HG03159 (cell line): ENCODE measurements at regions not wholly inside any gene's neighbourhood (a gene's known extent, or its start where the extent isn't known, plus 50 kb on each side); places are given as distances from the start of the nearest gene placed in this dataset.
"Not testable (repeated sequence)": the region's sequence is repeated elsewhere in the genome, so short reads cannot be mapped to it uniquely, and the experiment has no call there.

ENCODE experiments used
- ATAC-seq: cut with Tn5 transposase; IDR thresholded peaks from one replicate; pipeline ENCODE4 v1.9.1; 2021; ENCODE audit warnings: mild to moderate bottlenecking, moderate library complexity; ENCODE audit not compliant: unreplicated experiment

DNA sequence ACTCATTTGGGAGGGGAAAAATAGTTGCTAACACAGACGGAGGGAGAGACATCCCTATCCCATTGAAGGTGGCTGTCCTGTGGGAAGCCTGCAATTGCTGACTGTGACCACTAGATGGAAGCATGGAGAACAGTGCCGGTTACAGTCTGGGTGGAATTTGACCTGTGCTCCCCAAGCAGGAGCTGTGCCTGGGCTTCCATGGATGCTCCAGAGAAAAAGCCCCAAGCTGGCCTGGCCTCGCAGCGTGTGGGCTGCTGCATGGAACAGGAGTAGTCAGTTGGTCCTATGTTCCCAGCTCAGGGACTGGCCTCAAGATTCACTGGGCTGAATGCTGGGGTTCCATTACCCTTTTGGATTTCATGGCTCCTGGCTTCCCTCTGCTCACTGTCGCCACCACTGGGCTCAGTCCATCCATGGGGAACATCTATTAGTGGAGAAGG is 116.3 kb upstream of the CHD6 start:
- no peak for ATAC-seq

DNA sequence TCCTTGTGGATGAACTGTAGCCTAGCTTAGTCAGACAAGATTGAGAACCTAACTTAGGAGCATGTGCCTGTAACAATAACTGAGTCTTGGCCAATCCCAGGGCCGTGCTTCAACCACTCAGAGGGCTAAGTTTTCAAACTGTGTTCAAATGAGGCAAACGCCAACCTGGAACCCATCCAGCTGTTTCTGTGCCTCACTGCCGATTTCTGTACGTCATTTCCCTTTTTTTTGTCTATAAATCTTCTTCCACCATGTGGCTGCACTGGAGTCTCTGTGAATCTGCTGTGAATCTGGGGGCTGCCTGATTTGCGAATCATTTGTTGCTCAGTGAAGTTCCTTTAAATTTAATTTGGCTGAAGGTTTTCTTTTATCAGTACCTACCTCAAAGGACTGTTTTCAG is 115.0 kb upstream of the CHD6 start:
- ATAC-seq = no peak

DNA sequence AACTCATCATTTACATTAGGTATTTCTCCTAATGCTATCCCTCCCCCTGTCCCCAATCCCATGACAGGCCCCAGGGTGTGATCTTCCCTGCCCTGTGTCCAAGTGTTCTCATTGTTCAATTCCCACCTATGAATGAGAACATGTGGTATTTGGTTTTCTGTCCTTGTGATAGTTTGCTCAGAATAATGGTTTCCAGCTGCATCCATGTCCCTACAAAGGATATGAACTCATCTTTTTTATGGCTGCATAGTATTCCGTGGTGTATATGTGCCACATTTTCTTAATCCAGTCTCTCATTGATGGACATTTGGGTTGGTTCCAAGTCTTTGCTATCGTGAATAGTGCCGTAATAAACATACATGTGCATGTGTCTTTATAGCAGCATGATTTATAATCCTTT is 113.0 kb upstream of the CHD6 start:
- not testable (repeated sequence) for ATAC-seq

DNA sequence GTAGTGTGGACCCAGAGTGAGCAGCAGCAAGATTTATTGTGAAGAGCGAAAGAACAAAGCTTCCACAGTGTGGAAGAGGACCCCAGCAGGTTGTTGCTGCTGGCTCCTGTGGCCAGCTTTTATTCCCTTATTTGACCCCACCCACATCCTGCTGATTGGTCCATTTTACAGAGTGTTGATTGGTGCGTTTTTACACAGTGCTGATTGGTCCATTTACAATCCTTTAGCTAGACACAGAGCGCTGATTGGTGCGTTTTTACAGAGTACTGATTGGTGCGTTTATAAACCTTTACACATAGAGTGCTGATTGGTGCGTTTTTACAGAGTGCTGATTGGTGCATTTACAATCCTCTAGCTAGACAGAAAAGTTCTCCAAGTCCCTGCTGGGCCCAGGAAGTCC is 109.5 kb upstream of the CHD6 start:
- ATAC-seq = not testable (repeated sequence)

DNA sequence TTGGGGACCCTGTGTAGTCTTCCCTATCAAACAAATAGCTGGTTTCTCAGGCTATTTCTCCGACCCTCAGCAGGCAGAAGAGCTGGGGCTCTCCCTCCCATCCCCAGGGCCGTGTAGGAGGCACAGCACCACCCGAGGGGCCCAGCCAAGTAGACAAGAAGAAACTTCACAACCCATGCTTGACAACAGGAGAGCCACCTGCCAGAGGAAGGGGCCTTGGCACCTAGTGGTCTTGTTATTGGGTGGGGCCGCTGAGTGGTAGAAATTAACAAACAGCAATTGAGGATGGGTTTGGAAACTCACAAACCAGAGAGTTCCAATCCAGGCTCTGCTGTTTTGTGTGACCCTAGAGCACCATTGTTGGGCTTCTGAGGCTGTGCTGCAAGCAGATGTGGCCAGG is 108.5 kb upstream of the CHD6 start:
- ATAC-seq = no peak

DNA sequence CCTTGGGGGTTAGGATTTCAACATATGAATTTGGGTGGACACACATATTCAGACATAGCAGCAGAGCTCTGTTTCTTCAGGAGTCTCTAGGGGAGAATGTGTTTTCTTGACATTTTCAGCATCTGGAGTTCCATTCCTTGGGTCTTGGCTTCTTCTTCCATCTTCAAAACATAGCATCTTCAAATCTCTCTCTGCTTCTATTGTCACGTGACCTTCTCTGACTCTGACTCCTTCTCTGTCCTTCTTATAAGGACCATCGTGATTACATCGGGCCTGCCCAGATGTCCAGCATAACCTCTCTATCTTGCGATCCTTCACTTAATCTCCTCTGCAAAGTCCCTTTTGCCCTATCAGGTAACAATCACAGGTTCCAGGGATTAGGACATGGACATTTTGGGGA is 101.0 kb upstream of the CHD6 start:
- no peak for ATAC-seq

DNA sequence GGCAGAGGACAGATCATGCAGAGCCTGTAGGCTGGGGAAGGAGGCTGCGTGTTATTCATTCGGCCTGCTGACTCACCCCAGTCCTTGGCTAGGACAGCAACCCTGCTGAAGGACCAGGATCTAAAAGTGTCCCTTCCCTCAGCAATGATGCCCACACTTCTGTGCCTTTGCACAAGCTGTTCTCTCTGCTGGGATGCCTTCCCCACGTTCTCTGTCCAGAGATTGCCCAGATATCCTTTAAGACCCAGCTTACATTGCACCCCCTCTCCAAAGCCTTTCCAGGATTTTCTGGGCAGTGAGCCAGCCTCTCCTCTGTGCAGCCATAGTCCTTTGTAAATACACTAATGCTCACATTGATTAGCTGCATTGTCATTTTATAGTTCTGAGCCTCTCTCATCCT is 99.3 kb upstream of the CHD6 start:
- ATAC-seq = no peak

DNA sequence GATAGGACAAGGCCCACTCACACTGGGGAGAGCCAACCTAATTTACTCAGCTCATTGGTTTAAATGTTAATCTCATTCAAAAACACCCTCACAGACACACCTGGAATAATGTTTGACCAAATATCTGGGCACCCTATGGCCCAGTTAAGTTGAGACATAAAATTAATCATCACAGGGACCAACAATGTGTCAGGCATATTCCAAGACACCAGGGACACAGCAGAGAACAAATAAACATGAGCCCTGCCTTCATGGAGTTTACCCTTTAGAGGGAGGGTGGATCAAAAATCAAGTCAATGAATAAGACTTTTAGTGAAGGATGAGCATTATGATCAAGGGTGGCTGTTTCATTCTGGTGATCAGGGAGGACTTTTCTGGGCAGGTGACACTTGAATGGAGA is 98.7 kb upstream of the CHD6 start:
- no peak for ATAC-seq

DNA sequence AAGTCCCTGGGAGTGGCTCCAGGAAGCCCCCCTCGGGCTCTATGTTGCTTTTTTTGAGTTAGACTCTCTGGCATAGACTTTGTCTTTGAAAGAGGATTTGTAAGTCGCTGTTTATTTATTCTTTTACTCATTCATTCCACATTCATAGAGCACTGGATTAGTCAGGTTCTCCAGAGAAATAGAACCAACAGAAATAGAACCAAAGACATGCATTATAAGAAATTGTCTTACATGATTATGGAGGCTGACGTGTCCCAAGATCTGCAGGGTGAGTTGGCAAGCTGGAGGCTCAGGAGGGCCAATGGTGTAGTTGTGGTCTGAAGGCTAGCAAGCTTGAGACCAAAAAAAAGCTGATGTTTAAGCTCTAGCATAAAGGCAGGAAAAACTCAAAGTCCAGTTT is 98.3 kb upstream of the CHD6 start:
- ATAC-seq = no peak

DNA sequence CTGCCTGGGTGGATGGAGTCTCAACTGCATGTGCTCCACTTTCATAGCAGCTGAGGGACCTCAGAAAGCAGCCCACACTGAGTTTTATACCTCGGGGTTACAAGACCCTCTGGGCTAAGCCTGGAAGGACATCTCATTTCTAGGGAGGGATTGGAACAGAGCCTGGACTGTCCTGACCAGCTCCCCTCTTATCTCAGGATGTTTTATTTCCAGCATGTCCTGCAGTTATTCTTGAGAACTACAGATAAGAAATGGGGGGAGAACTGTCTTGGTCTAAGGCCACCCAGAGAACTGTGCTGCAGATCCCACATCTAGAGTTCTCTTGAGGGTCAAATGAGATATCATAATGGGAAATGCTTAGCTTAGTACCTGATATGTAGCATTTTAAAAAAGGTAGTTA is 97.3 kb upstream of the CHD6 start:
- no peak for ATAC-seq

DNA sequence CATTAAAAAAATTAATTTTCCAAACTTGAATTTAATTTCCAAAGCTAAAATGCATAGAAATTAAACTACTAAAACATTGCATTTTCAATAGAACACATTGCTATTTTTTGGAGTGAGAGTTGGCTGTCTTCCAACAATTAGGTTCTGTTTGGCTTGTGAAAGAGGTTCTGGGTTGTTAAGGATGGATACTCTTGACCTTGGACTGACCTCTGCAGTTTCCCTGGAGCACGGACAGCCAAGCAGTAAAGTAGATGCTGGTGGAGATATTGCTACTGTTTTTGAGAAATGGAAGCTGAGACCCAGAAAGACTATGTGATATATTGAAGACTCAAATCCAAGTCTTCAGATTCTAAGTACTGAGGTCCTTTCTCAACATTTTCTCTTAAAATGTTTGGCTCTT is 95.9 kb upstream of the CHD6 start:
- ATAC-seq = no peak

DNA sequence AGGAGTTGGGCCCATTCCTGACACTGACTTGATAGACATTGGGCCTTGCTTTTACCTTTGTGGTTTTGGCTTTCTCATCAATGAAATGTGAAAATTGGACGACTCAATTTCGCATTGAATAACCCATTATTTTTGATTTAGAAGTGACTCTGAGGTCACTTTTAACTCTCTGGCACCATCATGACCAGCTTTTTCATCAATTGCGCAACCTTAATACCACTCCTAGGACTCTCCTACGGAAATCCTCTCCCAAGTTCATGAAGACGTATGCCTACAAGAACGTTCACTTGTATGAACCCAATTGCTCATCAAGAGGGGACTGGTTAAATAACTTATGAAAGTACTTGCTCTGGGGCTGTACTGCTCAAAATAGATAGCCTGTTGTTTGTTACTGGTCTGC is 86.7 kb upstream of the CHD6 start:
- no peak for ATAC-seq

DNA sequence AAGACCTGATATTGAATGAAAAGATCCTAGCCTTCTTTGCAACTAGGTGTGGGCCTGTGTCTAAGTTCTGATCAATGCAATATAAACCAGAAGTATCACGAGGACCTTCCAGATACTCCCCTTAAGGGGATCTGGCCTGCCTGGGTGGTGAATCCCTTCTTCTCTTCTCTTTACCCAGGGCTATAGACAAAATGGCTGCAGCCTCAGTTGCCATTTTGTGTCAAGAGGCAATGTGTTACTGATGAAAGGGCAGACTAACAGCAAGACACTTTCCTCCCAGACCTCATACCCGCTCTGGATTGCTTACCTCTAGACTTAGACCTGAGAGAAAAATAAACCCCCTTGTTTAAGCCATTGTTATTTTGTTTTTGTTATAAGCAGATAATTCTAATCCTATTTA is 84.5 kb upstream of the CHD6 start:
- ATAC-seq = no peak

DNA sequence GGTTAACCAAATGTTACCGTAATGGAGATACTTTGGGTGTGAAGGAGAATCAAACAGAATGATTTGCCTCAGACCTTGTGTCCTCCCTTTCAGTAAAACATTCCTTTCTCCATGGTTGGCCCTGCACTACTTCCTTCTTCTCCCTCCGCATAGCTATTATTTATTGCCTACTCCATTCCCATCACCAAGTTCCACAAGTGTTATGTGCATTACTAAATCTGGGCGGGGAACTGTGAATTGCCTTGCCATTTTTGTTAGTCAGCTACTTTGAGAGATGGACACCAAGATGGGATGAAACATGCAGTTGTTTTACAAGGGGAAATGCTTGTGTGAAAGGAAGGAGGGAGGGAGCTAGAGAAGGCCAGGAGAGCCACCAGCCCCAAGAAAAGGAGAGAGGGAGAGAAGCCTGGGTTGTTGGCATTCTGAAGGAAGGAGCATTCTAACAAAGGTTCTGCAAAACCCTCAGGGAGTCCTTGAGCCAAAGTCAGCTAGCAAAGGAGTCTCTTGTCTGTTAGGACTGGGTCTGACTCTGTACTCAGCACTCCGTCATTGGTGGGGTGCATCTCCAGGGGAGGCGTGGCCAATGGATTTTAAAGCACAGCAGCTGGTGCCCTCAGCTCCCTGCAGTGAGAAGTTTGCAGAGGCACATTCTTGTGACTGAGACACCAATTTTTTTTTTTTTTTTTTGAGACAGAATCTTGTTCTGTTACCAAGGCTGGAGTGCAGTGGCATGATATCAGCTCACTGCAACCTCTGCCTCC is 83.6 kb upstream of the CHD6 start:
- ATAC-seq = no peak

DNA sequence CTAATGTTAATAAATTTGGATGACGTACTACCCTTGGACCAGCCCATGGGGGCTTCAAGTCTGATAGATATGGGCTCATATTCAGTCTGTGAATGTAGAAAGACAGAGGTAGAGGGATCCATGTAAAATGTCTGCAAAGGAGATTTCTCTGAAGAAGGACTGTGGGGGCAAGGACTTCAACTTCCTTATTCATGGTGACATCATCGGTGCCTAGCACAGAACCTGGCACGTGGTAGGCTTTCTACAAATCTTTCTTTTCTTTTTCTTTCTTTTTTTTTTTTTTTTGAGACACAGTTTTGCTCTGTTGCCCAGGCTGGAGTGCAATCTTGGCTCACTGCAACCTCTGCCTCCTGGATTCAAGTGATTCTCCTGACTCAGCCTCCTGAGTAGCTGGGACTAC is 81.5 kb upstream of the CHD6 start:
- ATAC-seq = not testable (repeated sequence)

DNA sequence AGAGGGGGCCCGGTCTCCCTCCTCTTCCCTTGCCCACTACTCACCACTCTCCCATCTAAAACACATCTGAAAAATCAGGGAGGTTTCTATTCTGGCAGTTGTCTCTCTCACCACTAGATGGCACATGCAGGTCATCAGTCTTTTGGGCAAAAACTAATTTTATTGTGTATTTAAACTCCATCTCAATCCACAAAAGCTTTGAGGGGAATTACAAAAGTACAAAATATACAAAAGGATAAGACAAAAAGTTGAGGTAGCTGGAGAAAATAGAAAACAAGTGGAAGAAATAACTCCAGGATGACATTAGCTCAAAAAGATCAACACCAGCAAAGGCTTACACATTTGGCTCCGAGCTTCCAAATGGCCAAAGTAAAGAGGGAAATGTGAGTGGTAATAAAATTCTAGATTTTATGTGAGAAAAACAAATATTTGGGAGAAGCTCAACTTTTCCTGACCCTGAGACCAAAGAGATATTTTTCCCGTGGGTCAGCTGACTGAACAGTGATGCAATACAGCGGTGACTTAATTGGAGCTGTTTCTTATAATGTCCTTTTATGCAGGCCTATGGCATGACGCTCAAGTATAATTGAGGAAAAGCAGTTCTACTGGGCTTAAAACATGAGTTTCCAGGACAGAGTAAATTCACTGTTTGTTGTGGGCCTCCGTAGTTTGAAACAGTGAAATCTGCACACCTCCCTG is 79.8 kb upstream of the CHD6 start:
- no peak for ATAC-seq

DNA sequence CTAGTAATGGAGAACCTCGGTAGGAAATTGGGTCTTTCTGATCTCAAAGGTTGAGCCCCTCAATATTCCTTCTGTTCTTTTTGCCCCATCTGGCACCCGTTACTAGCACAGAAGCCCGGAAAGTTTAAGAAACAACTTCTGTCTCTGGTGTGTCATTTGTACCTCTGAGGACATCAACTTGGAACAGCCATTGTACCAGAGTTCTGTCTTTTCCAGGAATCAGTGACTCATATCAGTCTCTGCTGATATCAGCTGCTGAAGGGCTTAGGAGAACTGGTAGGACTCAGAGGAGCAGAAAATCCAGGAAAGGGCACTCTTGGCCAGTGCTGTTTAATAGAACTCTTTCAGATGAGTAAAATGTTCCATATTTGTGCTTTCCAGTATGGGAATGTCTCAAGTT is 78.3 kb upstream of the CHD6 start:
- no peak for ATAC-seq

DNA sequence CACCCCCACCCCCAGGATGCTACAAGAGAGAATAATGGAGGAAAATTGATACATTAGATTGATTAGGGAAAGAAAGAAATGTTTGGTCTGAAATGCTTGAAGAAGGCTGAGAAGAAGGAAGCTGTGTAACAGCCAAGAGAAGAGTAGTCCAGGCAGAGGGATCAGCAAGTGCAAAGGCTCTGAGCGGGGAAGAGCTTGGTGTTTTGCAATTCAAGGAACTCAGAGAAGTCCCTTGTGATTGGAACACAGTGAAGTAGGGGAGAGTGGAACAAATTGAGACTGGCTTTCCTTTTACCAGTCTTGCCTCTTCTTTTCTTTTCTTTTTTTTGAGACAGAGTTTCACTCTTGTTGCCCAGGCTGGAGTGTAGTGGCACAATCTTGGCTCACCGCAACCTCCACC is 76.6 kb upstream of the CHD6 start:
- no peak for ATAC-seq

DNA sequence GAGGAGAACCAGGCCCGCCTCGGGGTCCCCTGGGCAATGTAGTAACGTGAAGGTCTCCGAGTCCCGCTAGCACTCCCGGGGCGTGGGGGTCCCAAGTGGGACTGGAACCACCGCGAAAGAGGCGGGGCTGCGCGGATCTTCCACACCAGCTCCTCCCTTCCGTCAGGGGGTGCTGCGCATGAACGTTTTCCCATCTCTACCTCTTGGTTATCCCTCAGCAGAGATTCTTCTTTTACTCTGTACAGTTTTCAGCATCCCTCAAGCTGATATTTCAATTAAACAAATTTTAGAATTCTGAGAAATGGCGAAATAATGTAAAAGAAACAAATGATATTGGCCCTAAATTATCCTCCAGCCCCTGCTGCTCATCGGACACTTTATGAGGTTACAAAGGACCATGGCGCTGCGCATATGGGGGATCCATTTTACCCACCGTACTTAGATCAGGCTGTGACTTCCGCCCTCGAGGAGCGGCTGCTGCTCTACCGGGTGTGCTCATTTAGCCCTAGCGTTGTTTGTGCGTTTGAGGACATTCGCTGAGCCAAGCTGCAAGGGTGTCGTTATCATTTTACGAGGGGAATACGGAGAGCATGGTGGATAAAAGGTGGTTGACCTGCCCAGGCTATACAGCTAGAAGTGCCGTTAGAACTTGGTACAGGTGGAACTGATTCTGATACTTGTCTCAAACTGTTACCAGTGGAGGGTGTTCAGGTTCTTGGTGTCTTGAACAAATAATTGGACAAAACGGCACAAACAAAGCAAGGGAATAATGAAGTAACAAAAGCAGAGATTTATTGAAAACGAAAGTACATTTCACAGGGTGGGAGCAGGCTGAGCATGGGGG is 75.2 kb upstream of the CHD6 start:
- ATAC-seq = peak; percentile 77

DNA sequence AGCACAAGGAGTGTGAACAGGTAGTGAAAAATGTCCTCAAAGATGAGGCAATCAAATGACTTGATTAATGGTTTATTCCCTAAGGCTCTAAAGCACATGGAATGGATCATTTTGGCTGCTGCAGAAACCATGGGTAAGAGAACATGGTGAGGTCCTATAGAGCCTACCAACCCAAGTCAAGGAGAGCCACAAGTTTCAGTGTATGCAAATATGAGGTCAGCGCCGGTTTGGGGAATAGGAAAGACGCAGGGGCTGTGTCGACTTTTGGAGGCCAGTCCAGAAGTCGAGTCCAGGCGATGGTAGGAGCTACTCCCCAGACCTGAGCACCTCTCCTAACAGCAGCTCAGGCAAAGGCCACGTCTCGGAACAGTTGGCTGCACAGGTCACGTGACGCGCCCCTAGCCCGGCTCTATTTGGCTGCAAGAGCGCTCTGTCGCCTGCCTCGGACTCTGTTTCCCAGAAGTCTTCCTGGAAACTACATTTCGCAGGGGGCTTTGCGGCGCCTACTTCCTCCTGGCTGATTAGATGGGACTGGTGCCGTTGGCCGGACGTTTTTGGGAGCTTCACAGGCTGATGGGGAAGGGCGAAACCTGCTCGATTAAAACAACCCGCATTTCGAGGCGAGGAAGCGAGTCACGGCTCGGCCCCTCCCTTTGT is 74.4 kb upstream of the CHD6 start:
- ATAC-seq = peak; percentile 54

DNA sequence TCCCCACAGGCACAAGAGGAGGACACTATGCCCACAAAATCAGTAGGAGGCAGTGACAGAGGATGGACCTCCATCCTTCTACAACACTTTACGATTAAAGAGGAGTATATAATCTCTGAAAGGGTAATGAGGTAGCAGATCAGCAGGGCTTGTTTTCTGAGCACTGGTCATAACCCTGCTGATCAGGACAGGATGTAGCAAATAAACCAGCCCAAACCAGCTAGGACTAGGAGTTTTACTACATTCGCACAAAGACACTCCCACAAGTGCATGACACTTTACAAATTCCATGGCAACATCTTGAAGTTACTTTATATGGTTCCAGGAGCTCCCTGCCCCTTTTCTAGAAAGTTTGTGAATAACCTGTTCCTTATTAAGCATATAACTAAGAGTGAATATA is 73.3 kb upstream of the CHD6 start:
- ATAC-seq = no peak
